CD4-positive, alpha-beta T cell treated with Interferon gamma for 1 hour (primary cell): ENCODE measurements at regions not wholly inside any gene's neighbourhood (a gene's known extent, or its start where the extent isn't known, plus 50 kb on each side); places are given as distances from the start of the nearest gene placed in this dataset.

Experiments used
- DNase-seq: peaks from one replicate; pipeline ENCODE4 v3.0.0-alpha.2; 2020

DNA sequence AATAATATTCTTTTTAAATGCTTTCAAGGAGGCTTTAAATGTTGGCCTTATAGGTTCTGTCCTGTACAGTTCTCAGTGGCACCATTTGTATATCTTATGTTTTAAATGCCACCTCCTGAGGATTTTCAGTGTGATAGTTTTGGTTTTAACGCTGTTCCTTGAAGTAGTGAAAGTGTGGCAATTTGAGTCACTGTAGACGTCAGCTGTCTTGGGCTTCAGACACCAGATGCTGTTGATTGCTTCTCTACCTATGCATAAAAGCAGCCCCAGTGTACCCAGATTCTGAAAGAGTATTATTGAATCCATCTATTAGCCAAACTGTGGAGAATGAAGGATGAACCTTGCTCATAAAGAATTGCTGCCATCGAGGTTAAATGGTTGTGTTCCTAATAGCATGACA, 316.8 kb upstream of the GBE1 start:
- no peak for DNase-seq

DNA sequence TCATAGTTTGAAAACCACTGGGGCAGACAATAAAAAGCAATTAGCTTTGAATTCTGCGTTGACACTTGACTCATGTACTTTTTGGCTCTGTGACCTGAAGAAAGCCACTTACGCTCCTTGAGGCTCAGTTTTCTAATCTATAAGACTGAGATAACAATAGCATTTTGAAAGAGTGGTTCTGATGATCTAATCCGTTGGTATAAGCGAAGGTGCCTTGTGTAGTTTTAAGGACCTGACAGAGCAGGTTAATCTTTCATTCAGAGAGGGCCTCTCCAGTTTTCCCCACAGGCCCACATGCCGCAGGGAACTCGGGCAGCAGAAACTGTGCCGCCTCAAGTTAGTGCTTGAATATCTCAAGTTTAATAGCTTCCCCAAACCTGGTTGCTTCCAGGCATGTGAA, 306.0 kb upstream of the GBE1 start:
- DNase-seq: no peak

DNA sequence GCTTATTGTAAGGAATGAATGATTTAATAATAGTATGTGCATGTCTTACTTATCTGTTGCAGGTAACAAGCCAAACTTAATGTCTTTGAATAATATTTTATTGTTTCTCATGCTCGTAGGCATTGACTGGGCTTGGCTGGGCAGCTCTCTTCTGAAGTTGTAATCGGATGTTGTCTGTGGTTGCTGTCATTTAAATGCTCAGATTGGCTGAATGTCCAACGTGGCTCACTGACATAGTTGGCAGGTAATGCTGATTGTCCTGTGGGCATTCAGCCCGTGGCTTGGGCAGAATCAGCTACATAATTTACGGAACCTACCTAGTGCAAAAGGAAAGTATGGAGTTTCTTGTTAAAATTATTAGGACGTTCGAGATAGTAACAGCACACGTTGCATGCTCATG, 297.4 kb upstream of the GBE1 start:
- DNase-seq: no peak

- no peak for DNase-seq
Measured at GRCh38 chr3:82055792-82056191, 294.3 kb upstream of the GBE1 start.

- DNase-seq: no peak
Measured at GRCh38 chr3:82054849-82055248, 293.4 kb upstream of the GBE1 start.

- no peak for DNase-seq
Measured at GRCh38 chr3:82053236-82053635, 291.8 kb upstream of the GBE1 start.

- no peak for DNase-seq
Measured at GRCh38 chr3:82050382-82050781, 288.9 kb upstream of the GBE1 start.

DNA sequence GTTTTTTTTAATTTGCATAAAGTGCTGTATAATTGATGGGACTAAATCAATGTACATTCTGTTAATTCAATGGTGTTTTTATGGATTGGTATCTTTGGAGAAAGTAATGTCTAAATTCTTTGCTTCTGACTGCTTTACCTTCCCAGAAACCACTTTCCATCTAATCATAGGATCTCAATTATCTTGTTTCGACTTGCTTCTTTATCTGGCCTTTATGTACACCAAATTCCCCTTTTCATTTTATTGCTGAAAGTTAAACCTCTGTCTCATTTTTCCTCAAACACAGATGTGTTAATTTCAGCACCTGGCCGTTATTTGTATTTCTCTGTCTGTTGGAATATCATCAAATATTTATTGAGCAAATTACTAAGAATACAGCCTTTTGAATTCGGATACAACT, 287.3 kb upstream of the GBE1 start:
- DNase-seq: no peak

DNA sequence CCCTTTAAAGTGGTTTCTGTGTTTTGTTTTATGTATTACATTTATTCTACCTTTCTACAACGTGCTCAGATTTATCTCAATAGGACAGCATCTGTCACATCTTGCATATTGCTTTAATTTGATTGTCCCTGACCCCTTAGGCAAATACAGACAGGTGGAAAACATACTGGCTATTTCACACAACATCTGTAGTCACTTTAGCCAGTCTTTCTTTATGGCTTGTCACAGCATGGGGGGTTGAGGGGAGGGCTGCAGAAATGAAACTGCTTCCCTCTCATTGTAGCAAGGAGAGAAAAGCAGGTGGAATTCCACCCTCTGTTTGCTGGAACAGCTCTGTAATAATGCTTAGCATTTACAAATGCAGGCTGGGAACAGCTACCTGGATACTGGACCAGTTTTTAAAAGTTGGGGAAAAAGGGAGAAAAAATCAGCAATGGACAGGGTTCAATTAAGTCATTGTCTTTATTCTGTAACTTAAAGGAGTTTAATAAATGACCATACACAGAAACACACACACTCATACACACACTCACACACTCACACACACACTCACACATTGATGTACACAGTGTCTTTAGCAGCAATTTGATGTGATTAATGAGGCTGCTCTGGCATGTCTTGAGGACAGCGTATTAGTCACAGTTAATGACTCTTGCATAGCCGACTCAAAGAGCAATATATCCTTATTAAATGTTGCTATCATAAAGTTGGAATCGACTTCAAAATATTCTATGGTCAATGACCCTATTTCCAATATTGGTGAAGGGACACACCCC, 283.7 kb upstream of the GBE1 start:
- DNase-seq: no peak

DNA sequence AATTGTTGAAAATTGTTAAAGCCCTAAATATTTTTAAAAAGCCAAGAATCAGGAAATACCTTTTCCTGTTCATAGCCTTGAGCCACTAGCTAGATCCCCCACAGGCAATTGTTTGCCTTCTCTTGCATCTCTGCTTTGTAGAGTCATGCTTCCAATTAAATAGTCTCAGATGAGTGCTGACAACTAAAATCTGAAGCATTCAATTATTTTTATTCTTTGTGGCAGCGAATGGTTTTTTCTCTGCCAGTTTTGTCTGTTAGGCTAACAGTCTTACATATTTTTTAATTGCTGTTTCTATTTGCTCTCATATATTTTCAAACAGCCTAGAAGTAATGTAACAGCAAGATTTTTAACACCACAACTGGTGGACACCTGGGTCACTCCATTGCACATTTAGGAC, 277.1 kb upstream of the GBE1 start:
- no peak for DNase-seq

DNA sequence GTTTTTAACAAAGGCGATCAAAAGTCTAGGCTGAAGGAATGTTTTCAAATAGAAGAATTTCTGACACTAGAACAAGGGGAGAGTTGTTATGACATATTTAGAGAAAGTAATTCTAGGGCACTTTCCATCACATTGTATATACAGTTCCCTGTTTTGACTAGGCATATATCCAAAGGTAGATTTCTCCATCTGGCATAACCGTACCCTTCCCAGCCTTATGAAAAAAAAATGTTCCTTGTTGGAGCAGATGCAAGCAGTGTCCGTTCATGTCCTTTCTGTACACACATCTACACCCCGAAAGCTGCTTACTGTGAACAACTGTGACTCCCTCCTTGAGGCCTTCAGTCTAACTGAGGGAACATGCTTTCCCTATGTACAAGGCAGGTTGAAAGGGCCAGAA, 271.7 kb upstream of the GBE1 start:
- no peak for DNase-seq

GRCh38 chr3:82031596-82031995, 270.2 kb upstream of the GBE1 start:
- no peak for DNase-seq

- no peak for DNase-seq
Measured at GRCh38 chr3:82030916-82031315, 269.5 kb upstream of the GBE1 start.

- DNase-seq: no peak
Measured at GRCh38 chr3:82022836-82023235, 261.4 kb upstream of the GBE1 start.

GRCh38 chr3:82020282-82020681, 258.8 kb upstream of the GBE1 start:
- no peak for DNase-seq

DNA sequence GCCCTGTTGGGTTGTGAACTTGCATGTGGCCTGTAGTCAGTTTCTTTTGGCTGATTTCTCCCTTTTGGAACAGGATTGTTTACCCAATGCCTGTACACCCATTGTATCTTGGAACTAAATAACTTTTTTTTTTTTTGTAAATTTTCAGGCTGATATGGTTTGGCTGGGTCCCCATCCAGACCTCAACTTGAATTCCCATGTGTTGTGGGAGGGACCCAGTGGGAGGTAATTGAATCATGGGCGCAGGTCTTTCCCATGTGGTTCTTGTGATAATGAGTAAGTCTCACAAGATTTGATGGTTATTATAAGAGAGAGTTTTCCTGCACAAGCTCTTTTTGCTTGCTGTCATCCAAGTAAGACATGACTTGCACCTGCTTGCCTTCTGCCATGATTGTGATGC, 253.8 kb upstream of the GBE1 start:
- no peak for DNase-seq

DNA sequence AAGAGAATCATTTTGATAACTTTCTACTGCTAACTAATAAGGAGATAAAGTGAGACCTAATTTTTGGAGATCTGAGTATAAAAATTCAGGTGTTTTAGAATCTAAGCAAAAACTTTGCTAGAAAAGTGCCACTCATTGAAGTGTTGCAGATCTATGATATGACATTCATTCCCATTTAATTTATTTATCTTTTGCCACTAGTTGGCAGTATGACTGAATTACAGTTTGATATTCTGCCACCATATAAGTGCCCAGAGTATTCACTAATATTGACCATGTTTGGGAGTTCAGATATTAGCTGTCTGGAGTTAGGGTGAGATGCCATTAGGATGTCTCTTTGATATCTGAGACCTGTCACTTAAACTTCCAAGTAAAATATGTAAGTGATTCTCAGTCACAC, 251.3 kb upstream of the GBE1 start:
- no peak for DNase-seq

DNA sequence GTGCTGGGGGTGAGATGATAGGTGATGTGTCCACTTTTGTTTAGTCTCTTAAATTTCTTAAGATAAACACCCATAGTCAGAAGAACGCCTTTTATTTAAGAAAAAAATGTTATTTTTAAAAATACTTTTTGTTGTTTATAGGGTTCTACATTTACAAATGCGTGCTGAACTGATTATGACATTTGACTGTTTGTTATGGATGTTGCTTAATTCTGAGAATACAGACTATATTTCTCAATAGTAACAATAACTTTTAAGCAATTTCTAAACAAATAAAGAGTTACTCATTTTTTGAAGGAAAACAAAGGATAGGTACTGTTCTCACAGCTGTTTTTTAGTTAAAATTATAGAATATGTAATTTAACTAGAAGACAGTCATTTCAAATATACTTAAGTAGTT, 249.9 kb upstream of the GBE1 start:
- DNase-seq: no peak

DNA sequence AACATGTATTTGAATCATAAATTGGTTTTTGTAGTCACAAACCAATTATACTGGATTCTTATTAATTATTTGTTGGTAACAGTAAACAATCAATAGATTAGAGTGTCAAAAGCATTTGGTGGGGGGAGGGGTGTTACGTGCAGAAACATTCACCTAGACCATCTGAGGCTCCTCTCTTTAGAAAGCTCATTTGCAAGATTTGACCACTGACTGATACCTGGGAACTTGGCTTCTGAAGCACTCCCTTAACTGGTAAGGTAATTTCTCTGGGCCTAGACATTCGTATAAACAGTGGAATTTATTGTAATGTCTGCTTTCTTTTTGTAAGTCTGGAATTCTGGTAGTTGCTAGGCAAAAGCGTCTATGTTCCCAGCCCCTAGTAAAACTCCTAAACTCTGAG, 243.8 kb upstream of the GBE1 start:
- DNase-seq: no peak

DNA sequence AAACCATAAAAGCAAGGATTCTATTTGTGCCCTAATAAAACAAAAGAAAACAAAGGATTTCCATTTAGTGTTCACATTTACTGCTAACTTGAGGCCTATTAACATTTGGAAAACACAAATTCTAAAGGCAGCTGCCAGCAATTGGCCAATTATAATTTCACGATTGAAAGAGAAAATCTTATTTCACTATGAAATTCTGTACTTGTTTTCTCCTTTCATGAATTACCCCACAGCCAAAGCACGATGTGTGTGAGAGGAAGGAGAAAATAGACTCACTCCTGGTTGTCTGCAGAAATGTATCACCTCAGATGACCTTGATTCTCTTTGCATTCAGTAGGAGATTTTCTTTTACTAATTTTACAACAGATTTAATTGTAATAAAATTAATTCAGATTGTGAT, 242.8 kb upstream of the GBE1 start:
- no peak for DNase-seq

GRCh38 chr3:82002986-82003642, 241.7 kb upstream of the GBE1 start:
- DNase-seq: no peak

- no peak for DNase-seq
Measured at GRCh38 chr3:82002491-82002890, 241.0 kb upstream of the GBE1 start.

GRCh38 chr3:82001276-82001923, 240.0 kb upstream of the GBE1 start:
- no peak for DNase-seq

DNA sequence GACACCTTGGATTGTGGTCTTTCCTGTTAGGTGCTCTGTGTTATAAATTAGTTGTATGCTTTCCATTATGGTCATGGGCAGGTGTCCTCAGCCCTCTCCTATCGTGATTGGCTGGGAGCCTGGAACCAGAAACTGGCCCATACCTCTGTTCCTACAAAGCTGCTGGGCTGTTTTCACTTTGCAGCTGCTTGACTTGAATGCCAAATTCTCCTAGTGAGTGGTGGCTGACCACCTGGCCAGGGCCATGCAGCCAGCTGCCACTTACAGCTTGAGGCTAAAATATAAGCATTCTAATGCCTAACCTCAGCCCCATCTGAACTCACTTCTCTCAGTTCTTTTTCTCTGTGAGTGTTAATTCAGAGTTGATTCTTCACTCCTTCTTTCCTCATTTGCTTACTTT, 239.3 kb upstream of the GBE1 start:
- DNase-seq: no peak
